ENCODE measurements at regions not wholly inside any gene's neighbourhood (a gene's known extent, or its start where the extent isn't known, plus 50 kb on each side); places are given as distances from the start of the nearest gene placed in this dataset.

DNA sequence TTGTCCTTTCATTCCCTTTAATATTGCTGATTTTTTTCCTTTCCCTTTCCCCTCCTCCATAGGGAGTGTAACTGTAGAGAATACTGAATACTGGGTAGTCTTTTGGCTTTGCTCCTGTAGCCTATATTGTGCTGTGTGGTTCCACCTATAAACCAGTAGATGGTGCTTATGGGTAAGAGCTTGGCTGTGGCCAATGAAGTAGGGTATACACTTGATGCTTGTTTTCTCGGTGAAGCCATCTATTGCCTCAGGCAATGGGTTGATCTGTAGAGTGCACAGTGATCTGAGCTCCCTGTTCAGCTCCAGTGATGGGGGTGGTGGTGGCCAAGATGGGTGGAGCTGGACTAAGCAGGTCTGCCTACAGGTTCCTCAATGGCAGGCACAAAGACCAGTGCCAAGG is 203.3 kb upstream of the IMPG1 start:
- Histone ChIP-seq H3K27ac (replicated peaks) (no peak overlapping the region), H3K27me3 (ENCODE audit: insufficient read depth, poor library complexity, severe bottlenecking) (no peaks in the 10 kb centered on the region), H3K4me3 (replicated peaks; ENCODE audit: insufficient read depth, low read length) (no peak overlapping the region)
- TF ChIP-seq POLR2AphosphoS5 (IDR thresholded peaks at IDR 0.05; ENCODE audit: low read depth): no peak
- TF ChIP-seq, protein P1, sequence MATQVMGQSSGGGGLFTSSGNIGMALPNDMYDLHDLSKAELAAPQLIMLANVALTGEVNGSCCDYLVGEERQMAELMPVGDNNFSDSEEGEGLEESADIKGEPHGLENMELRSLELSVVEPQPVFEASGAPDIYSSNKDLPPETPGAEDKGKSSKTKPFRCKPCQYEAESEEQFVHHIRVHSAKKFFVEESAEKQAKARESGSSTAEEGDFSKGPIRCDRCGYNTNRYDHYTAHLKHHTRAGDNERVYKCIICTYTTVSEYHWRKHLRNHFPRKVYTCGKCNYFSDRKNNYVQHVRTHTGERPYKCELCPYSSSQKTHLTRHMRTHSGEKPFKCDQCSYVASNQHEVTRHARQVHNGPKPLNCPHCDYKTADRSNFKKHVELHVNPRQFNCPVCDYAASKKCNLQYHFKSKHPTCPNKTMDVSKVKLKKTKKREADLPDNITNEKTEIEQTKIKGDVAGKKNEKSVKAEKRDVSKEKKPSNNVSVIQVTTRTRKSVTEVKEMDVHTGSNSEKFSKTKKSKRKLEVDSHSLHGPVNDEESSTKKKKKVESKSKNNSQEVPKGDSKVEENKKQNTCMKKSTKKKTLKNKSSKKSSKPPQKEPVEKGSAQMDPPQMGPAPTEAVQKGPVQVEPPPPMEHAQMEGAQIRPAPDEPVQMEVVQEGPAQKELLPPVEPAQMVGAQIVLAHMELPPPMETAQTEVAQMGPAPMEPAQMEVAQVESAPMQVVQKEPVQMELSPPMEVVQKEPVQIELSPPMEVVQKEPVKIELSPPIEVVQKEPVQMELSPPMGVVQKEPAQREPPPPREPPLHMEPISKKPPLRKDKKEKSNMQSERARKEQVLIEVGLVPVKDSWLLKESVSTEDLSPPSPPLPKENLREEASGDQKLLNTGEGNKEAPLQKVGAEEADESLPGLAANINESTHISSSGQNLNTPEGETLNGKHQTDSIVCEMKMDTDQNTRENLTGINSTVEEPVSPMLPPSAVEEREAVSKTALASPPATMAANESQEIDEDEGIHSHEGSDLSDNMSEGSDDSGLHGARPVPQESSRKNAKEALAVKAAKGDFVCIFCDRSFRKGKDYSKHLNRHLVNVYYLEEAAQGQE (IDR thresholded peaks at IDR 0.05; ENCODE audit: insufficient replicate concordance, low read depth): no peak
- no peak for TF ChIP-seq GABPA (IDR thresholded peaks at IDR 0.05; ENCODE audit: low read depth)
- no peak for TF ChIP-seq SPI1 (IDR thresholded peaks at IDR 0.05; ENCODE audit: borderline replicate concordance, low read depth)
- TF ChIP-seq, protein P2, sequence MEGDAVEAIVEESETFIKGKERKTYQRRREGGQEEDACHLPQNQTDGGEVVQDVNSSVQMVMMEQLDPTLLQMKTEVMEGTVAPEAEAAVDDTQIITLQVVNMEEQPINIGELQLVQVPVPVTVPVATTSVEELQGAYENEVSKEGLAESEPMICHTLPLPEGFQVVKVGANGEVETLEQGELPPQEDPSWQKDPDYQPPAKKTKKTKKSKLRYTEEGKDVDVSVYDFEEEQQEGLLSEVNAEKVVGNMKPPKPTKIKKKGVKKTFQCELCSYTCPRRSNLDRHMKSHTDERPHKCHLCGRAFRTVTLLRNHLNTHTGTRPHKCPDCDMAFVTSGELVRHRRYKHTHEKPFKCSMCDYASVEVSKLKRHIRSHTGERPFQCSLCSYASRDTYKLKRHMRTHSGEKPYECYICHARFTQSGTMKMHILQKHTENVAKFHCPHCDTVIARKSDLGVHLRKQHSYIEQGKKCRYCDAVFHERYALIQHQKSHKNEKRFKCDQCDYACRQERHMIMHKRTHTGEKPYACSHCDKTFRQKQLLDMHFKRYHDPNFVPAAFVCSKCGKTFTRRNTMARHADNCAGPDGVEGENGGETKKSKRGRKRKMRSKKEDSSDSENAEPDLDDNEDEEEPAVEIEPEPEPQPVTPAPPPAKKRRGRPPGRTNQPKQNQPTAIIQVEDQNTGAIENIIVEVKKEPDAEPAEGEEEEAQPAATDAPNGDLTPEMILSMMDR (IDR thresholded peaks at IDR 0.05; ENCODE audit: insufficient read depth, low read length): no peak
- DNase-seq (ENCODE audit: low read depth in 1 of 2, low spot score in 1 of 2): no peak

DNA sequence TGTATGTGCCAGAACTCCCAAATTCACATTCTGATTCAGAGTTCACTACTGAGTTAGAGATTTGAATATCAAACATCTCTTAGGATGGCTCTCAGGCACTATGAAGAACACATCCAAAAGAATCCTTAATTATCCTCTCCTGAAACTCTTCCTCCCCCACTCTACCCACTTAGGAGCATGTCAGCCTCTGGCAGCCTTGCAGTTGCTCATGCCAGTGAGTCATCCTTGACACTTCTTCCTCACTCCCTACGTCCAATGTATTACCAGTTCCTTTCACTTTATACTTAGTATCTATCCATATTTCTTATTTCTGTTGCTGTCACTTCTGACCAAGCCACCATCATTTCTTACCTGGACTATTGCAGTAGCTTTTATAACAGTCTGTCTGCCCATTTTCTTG is 192.0 kb upstream of the IMPG1 start:
- no peaks in the 10 kb centered on the region for H3K27me3 ChIP-seq (ENCODE audit: insufficient read depth, poor library complexity, severe bottlenecking)
- H3K27ac ChIP-seq (replicated peaks): no peak overlapping the region
- DNase-seq (ENCODE audit: low read depth in 1 of 2, low spot score in 1 of 2): no peak

GRCh38 chr6:76262240-76262639 is 189.8 kb upstream of the IMPG1 start:
- Histone ChIP-seq H3K4me3 (replicated peaks; ENCODE audit: insufficient read depth, low read length) (no peak overlapping the region), H3K27me3 (ENCODE audit: insufficient read depth, poor library complexity, severe bottlenecking) (no peaks in the 10 kb centered on the region), H3K27ac (replicated peaks) (no peak overlapping the region)
- DNase-seq (ENCODE audit: low read depth in 1 of 2, low spot score in 1 of 2): no peak
- TF ChIP-seq SPI1 (IDR thresholded peaks at IDR 0.05; ENCODE audit: borderline replicate concordance, low read depth) (no peak), GABPA (IDR thresholded peaks at IDR 0.05; ENCODE audit: low read depth) (no peak), POLR2AphosphoS5 (IDR thresholded peaks at IDR 0.05; ENCODE audit: low read depth) (no peak)
- TF ChIP-seq, protein P1 (IDR thresholded peaks at IDR 0.05; ENCODE audit: insufficient replicate concordance, low read depth): no peak
- TF ChIP-seq, protein P2 (IDR thresholded peaks at IDR 0.05; ENCODE audit: insufficient read depth, low read length): no peak

More for the DNA sequence above, 192.0 kb upstream of the IMPG1 start:
- H3K4me3 ChIP-seq (replicated peaks; ENCODE audit: insufficient read depth, low read length): no peak overlapping the region
- TF ChIP-seq, protein P1 (IDR thresholded peaks at IDR 0.05; ENCODE audit: insufficient replicate concordance, low read depth): no peak
- TF ChIP-seq GABPA (IDR thresholded peaks at IDR 0.05; ENCODE audit: low read depth): no peak
- TF ChIP-seq POLR2AphosphoS5 (IDR thresholded peaks at IDR 0.05; ENCODE audit: low read depth): no peak
- TF ChIP-seq SPI1 (IDR thresholded peaks at IDR 0.05; ENCODE audit: borderline replicate concordance, low read depth): no peak
- TF ChIP-seq, protein P2 (IDR thresholded peaks at IDR 0.05; ENCODE audit: insufficient read depth, low read length): no peak
